LNCaP clone FGC (cell line): ENCODE measurements at regions not wholly inside any gene's neighbourhood (a gene's known extent, or its start where the extent isn't known, plus 50 kb on each side); places are given as distances from the start of the nearest gene placed in this dataset.

Experiments used
- DNase-seq: peaks from one replicate; pipeline ENCODE4 v3.0.0-alpha.2; 2011; ENCODE audit warnings: low read depth
- H3K4me3 ChIP-seq: 2 replicates; pipeline ENCODE4 v1.5.1; 2011; ENCODE audit warnings: mild to moderate bottlenecking, low read depth, low read length, control low read depth
- CTCF ChIP-seq: IDR thresholded peaks from 2 replicates; pipeline ENCODE4 v1.5.1; 2012; ENCODE audit warnings: mild to moderate bottlenecking; ENCODE audit not compliant: control insufficient read depth, insufficient read depth; ENCODE audit errors: extremely low read depth

GRCh38 chr13:48908381-48909055 lies 67.2 kb upstream of the FNDC3A start:
- no peak for TF ChIP-seq CTCF
- no peak overlapping the region for H3K4me3 ChIP-seq
- DNase-seq: no peak

- H3K4me3 ChIP-seq: no peak overlapping the region
- peak; percentile 64 for DNase-seq
- no peak for TF ChIP-seq CTCF
These were observed 66.7 kb upstream of the FNDC3A start for GRCh38 chr13:48909056-48909389.

- TF ChIP-seq CTCF: no peak
- DNase-seq: no peak
- no peak overlapping the region for H3K4me3 ChIP-seq
These were observed 65.0 kb upstream of the FNDC3A start for GRCh38 chr13:48910686-48911085.

- TF ChIP-seq CTCF: no peak
- DNase-seq: no peak
- H3K4me3 ChIP-seq: no peak overlapping the region
These were observed 56.0 kb upstream of the FNDC3A start for GRCh38 chr13:48919751-48920150.

GRCh38 chr13:48920730-48921129 lies 55.0 kb upstream of the FNDC3A start:
- no peak for TF ChIP-seq CTCF
- no peak overlapping the region for H3K4me3 ChIP-seq
- DNase-seq: no peak

GRCh38 chr13:48923376-48923775 lies 52.3 kb upstream of the FNDC3A start:
- TF ChIP-seq CTCF: no peak
- H3K4me3 ChIP-seq: no peak overlapping the region
- DNase-seq: no peak

- no peak for TF ChIP-seq CTCF
- no peak for DNase-seq
- no peak overlapping the region for H3K4me3 ChIP-seq
These were observed 50.7 kb upstream of the FNDC3A start for GRCh38 chr13:48925001-48925400.
